NCI-H345 (cell line): ENCODE measurements at regions not wholly inside any gene's neighbourhood (a gene's known extent, or its start where the extent isn't known, plus 50 kb on each side); places are given as distances from the start of the nearest gene placed in this dataset.

ENCODE experiments used
- DNase-seq: peaks from one replicate; lab custom pipeline; 2025; lab: John Stamatoyannopoulos, UW

DNA sequence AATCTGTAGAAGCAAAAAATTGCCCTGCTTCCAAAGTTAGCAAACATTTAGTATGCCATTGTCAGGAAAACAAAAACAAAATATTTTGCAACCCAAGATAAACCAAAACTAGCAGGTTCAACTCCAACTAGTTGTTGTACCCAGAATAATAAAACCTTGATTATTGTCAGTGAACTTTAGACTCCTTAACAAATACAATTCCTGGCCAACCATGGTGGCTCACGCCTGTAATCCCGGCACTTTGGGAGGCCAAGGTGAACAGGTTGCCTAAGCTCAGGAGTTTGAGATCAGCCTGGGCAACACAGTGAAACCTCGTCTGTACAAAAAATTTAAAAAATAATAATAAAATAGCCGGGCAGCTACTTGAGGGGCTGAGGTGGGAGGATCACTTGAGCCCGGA lies 53.6 kb upstream of the EPCAM start:
- no peak for DNase-seq

DNA sequence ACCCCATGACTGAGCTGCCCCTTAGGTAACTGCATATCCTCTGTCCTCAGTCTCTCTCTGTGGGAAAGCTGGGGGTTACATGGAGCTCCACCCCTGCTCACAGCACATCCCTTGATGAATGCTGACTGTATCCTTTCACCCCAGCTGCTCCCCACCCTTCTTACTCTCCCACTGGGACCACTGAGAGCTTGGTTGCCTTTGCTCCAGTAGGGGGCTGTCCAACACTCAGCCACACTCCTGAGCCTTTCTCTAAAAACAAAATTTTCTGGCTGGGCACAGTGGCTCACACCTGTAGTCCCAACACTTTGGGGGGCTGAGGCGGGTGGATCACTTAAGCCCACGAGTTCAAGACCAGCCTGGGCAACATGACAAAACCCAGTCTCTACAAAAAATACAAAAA lies 55.4 kb upstream of the EPCAM start:
- no peak for DNase-seq

DNA sequence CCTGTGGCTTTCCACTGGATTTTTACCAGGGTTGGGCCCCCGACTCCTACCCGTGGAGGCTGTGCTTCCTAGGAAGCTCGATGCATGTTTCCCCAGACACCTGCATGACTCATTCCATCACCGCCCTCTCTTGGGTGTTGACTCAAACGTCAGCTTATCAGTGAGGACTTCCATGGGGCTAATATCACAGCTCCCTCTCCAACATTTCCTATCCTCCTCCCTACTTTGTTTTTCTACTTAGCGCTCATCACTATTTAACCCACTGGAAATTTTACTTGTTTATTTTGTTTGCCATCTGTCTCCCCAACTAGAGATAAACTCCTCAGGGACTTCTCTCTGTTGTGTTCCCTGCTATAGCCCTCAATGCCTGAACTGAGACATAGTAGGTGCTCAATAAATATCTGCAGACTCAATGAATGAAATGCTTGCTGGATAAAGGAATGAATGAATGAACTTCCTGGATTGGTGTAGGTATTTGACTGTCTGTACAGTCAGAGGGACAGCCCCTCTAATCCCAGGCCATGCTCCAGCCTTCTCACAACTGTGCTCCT lies 55.9 kb upstream of the EPCAM start:
- no peak for DNase-seq

DNA sequence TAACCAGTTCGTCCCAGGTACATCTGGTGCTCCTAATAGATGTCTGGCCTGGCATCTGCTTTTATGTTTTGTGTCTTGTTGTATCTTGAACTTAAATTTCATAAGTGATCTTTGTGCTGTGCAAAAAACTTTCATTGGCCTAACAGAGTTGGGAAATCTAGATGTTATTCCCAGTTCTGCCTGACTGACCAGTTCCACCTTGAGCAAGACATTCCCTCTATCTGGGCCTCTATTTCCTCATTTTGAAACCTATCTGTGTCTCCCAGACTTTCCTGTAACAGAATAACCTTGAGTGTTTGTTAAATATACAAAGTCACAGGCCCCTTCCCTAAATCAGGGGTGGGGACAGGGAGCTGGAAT lies 56.6 kb upstream of the EPCAM start:
- no peak for DNase-seq

DNA sequence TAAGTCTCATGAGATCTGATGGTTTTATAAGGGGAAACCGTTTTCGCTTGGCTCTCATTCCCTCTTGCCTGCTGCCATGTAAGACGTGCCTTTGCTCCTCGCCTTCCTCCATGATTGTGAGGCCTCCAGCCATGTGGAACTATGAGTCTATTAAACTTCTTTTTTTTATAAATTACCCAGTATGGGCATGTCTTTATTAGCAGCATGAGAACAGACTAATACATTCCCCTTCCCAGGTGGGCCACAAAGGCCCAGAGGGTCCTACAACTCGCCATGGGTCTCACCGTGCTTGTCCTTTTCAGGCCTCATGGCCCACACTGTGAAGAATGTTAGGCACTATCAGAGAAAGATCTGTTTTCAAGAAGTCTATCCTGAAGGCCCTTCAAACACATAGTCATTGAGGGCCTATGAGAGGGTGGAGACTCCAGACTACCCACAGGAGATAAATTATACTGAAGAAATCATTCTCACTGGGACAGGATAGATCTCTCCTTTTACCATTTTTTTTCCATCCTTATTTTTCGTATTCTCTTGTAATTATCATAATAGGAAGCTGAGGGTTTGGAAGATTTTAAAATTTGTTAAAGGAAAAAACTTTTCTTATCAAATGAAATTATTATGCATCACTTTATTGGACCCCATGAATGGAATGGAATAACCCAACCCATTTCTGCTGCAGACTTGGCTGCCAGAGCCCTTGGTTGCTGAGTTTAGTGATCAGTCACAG lies 57.2 kb upstream of the EPCAM start:
- DNase-seq: no peak

DNA sequence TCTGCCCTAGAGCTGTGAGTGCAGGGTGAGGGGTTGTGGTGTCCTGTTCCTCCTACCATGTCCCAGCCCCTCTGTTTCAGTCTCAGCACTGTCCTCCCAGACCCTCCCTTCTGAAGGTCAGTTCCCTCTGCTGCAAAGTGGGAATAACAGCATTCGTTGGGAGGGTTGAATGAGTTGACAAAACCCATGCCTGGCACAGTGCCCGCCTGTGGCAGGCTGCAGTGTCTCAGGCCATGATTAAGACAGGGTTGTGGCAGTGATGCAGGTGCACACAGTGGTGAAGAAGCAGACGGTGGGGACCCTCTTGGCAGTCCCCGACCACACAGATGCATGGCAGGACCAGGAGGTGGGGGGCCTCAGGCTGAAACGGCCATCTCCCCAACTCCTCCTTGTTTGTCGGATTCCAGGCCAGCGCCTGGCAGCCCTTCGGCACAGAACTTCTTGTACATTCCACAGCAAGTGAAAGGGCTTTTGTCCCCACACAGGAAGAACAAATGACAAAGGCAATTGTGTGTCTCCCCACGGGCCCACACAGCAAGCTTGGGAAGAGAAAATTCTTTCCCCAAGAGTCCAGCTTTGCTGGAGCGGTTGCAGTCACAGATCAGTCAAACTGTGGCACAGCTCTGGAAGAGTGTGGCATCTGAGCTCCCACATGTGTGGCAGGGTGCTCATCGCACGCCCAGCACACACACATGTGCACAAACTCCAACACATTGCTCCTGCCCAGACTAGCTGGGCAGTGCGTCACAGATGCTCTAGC lies 58.1 kb upstream of the EPCAM start:
- peak; percentile 48 for DNase-seq

DNA sequence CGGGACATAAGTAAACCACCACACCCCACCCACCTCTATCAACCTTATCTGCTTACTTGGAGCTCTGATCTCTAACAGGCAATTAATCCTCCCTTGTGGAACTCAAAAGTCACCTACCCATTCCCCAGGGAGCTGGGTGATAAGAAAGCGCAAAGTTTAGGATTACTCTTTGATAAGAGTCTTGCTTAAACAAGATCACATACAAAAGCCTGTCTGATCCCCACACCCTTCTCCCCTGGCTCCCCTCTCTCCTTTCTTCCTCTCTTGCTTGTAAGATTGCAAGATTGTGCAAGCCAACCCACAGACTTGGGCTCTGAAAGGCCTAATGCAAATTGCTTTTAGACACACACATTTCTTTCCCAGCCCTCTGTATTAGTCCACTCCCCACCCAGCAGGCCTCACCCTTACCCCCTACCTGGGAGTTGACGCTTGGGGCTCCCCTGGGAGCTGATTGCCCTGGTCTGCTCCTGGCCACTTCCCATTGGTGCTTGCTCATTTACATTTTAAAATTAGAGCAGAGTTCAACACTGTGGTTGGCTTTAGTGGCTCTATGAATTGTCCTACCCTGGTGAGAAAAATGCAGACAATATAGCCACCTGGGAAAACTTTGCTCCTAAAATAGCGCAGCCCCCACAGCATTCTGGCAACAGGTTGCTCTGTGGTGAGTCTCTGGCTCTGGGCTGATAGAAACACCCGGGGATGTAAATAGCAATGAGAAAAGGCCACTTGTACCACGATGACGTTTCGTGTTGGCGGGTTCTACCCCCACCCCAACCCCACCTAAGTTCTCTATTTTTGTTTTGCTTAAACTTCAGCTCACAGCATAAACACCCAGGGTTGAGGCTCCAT lies 58.9 kb upstream of the EPCAM start:
- peak; percentile 56 for DNase-seq

DNA sequence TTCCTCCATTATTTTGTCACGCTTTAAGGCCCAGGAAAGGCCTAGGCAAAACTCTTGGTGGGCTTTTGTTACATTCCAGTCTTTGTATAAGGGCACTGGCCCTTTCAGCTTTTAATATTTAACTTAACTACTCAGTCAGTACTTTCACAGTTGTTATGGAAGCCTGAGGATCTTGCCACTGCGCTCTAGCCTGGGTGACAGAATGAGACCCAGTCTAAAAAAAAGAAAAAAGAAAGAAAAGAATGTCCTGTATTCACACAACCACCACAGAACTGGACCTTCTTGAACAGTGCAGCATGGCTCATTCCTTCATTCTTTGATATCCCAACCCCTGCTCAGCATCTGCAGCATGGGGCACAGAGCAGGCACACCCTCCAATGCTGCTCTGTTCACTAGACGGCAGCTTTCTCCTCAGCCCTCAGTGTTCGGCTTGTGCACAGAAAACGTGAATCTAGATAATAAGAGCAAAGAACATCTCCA lies 59.6 kb upstream of the EPCAM start:
- DNase-seq: no peak

DNA sequence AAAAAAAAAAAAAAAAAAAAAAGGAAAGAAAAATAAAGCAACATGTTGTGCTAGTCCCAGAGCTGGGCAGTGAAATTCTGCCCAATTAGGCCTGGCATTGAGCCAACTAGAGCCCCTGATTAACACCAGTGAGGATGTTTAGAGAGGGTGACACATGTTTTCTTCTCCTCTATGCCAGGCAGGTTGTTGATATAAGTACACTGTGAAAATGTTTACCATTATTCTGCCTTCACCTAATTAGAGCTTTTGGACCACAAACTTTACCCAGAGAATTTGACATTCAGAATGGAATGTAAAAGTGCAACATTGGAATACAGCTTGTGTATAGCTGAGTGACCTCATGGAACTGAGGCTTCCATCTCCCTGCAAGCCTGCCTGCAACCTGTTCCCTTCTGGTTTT lies 62.0 kb upstream of the EPCAM start:
- peak; percentile 7 for DNase-seq

DNA sequence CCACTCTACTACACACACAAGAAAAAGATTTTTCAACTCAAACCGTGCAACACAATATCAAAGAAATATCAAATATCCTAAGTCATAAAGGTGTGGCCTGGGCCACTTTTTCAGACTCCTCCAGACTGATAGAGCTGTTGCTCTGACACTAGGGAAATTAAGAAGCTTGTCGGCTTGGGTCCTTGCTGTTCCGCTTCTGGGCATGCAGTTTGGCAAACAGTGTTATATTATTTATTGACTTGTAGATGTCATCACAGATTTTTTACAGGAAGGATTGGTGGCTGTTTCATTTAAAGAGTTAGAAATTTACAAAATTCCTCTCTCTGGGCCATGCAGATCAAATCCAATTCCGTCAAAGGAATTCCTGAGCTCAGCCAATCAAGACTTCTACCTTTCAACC lies 64.5 kb upstream of the EPCAM start:
- DNase-seq: no peak

DNA sequence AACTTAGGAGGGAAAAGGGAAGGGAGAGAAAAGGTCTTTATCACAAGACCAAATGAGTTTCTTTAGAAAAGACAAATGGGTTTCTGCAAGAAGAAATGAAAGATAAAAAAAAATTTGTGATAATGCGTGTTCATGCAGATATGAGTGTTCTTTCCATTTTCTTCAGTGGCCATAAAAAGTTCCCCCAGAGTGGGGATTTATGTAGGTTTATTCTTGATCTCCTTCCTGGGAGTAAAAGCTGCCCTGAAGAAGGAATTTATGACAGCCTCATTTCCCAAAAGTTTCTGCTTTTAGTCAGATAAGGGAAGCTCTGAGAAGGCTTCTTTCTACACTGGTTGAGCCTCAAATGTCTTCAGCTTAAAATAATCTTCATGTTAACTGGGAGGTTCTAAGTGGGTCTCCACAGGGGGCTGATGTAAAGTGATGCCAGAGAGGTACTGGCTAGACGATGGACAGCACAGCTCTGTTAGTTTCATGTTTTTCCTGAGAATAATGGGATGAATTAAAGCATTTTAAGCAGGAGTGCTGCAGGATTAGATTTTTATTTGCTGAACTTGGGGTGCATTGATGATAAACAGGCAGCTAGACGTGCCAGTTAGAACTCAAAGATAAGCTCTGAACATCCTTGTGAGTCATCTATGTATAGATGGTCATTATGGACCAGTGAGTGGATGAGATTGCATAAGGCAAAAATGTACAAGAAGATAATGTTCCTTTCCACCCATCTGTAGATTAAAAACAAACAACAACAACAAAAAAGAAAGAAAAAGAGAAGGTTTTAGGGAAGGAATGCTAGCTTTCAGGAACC lies 65.6 kb upstream of the EPCAM start:
- DNase-seq: no peak

DNA sequence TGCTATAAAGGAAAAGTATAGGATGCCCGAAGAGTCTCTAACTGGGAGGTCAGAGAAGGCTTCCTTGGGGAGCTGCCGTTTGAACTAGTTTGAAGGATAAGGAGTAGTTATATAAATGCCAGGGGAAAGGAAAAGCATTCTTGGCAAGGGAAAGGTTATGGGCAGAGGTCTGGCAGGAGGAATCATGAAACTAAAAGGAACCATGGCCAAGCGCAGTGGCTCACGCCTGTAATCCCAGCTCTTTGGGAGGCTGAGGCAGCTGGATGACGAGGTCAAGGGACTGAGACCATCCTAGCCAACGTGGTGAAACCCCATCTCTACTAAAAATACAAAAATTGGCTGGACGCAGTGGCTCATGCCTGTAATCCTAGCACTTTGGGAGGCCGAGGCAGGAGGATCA lies 66.8 kb upstream of the EPCAM start:
- DNase-seq: no peak

DNA sequence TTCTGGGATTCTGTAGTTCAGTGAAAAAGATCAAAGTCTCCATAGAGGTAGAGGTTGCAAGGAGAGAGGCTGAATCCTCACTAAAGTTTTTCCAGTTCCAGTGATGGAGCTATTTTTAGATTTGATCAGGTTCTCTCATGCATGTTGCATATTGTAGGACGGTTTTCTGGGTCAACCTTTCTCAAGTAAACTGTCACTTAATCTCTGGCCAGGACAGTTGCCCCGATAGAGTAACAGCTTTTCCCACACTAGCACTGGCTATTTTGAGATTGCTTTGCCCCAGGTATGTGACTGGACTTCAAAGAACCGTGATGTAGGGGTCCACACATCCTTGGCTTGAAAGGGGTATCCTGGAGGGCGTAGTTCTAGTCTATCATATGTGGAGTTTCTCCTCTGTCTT lies 67.4 kb upstream of the EPCAM start:
- no peak for DNase-seq

DNA sequence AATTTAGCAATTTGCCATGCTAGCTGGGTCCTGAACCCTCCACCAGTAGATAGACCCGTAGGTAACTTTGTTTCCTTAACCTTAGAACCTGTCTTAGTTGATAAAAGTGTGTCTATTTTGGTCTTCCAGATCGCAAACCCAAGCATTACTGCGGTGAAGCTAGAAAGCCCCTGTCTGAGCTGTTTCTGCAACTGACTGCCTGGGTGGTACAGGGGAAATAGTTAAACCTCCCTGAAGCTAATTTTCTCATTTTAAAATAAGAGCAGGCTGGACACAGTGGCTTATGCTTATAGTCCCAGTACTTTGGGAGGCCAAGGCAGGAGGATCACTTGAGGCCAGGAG lies 67.9 kb upstream of the EPCAM start:
- DNase-seq: no peak

DNA sequence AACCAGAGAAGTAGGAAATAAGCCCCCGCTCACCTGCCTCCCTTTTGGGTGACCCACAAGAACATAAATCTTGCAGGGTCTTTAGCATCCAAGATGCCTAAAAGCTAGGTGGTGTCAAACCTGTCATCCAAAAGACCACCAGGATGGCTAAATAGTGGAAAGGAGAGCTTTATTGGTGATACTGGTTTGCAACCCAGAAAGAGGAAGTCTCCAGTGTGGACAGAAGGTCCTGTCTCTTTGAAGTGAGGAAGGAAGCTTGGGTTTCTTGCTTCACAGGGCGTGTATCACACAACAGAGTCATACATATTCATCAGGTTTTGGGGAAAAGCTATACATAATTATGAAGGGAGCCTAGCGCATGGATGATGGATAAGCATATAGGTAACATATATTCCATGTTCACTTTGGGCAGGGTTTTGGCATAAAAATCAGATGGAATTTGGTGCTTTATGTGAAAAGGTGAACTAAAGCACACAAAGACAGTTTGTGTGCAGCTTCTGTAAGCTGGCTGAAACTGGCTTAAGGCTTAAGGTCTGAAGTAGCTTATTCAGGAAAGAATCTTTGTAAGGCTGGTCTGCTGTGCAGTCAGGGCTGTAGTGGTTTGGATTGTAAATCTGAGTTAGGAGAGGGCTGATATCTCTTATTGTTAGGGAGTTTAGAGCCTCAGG lies 68.4 kb upstream of the EPCAM start:
- DNase-seq: no peak

DNA sequence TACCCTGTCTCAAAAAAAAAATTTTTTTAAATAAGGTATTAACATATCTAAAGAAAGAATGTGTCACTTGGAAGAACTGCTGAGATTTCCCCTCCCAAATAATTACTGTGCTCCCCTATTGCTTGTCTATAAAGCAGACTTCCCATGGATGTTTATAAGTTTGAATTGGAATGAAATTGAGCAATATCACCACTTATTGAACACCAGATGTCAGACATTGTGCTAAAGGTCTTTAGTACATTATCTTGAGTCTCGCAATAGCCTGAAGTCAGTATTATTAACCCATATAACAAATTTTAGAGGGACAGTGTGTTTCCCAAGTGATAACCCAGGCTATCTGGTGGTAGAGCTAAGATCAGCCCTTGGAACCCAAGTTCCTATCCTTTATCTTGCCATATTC lies 69.0 kb upstream of the EPCAM start:
- DNase-seq: no peak

DNA sequence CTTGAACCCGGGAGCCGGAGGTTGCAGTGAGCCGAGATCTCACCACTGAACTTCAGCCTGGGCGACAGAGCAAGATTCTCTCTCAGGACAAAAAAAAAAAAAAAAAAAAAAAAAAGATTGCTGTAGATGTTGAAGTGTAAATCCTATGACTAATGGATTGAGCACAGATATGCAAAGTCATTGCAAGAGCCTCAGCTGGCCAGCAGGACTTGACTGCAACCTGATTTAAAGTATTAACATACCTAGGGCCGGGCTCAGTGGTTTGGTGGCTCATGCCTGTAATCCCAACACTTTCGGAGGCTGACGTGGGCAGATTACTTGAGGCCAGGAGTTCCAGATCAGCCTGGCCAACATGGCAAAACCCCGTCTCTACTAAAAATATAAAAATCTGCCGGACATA lies 69.6 kb upstream of the EPCAM start:
- DNase-seq: no peak

DNA sequence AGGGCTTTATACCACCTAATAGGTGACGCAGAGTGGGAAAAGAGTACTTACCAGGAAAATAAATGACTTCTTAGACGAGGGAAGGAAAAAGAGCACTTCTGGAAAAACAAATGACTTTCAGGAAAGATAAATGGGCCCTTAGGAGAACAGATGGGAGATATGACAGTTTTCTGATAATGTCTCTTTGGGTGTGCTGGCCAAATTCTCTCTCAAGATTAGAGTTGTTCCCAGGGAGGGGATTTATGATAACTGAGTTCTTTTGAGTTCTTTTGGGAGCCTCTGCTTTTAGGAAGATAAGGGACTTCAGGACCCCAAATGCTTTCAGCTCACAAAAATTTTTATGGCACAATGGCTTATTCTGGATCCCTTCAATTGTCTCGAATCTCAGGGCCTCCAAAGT lies 70.3 kb upstream of the EPCAM start:
- no peak for DNase-seq

DNA sequence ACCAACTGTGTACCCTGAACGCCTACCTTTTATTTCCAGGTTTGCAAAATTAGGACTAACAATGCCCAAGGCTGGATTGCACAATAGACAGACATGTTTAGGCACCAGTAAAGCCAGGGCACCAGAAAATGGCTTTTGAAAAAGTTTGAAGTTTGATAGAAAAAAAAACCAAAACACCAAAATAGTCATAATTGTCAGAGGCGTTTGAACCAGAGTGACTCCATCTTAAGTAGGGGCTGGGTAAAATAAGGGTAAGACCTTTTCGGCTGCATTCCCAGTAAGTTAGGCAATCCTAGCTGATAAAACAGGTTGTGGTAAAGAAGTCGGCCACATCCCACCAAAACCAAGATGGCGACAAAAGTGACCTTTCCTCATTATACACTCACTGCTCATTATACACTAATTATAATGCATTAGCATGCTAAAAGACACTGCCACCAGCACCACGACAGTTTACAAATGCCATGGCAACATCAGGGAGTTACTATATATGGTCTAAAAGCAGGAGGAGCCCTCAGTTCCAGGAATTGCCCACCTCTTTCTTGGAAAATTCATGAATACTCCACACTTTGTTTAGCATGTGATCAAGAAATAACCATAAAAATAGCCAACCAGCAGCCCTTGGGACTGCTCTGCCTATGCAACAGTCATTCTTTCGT lies 71.2 kb upstream of the EPCAM start:
- no peak for DNase-seq

DNA sequence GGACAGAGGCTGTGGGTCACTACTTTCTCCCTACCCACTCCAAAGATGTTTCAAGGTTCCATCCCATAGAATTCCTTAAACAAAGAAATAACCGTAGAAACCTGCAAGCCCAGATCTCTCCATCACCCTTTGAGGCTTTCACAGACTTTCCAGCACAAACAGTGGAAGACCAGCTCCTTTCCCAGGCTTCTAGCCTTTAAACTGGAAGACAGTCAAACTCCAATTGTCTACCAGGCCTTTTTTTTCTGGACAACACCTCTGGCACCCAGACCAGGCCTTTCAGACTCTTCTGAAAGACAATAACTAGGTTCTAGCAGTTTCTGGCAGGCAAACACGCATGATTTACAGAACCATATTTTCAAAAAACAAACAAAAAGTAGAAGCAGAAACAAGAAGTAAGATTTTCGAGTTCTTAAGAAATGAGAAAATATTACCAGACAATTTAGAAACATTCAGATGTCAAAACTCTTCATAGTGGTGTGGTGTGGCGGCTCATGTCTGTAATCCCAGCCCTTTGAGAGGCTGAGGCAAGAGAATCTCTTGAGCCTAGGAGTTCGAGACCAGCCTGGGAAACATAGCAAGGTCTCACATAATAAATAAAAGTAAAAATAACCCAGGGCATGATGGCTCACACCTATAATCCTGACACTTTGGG lies 73.0 kb upstream of the EPCAM start:
- no peak for DNase-seq
